Skeletal muscle satellite cell (primary cell): ENCODE measurements at regions not wholly inside any gene's neighbourhood (a gene's known extent, or its start where the extent isn't known, plus 50 kb on each side); places are given as distances from the start of the nearest gene placed in this dataset.

Experiments
- H3K27me3 ChIP-seq: 2 replicates; pipeline ENCODE4 v1.7.0; 2013; ENCODE audit warnings: low read length; ENCODE audit not compliant: control insufficient read depth, insufficient read depth
- H3K36me3 ChIP-seq: 2 replicates; pipeline ENCODE4 v1.7.0; 2013; ENCODE audit warnings: mild to moderate bottlenecking, control low read depth, low read length; ENCODE audit not compliant: insufficient read depth
- H3K4me1 ChIP-seq: 2 replicates; pipeline ENCODE4 v1.7.0; 2013; ENCODE audit warnings: low read length; ENCODE audit not compliant: control insufficient read depth, insufficient read depth
- H3K4me2 ChIP-seq: 2 replicates; pipeline ENCODE4 v1.7.0; 2013; ENCODE audit warnings: mild to moderate bottlenecking, low read length
- H3K4me3 ChIP-seq: 2 replicates; pipeline ENCODE4 v1.7.0; 2013; ENCODE audit warnings: low read length
- H3K9ac ChIP-seq: 2 replicates; pipeline ENCODE4 v1.7.0; 2013; ENCODE audit warnings: mild to moderate bottlenecking, low read depth, low read length, moderate library complexity
- H3K9me3 ChIP-seq: replicated peaks from 2 replicates; pipeline ENCODE4 v1.7.0; 2013; ENCODE audit warnings: mild to moderate bottlenecking, control low read depth, low read length

GRCh38 chr15:31275331-31276262 lies 51.0 kb upstream of the KLF13 start:
- H3K27me3 ChIP-seq = peaks cover 15% of the 10 kb centered on the region
- H3K4me1 ChIP-seq = peaks cover 17% of the 10 kb centered on the region
- H3K4me3 ChIP-seq = no peak overlapping the region

GRCh38 chr15:31276596-31277298 lies 49.9 kb upstream of the KLF13 start:
- Histone ChIP-seq H3K9ac (no peak overlapping the region), H3K4me2 (no peak overlapping the region), H3K27me3 (peaks cover 25% of the 10 kb centered on the region), H3K36me3 (no peaks in the 10 kb centered on the region), H3K4me1 (peaks cover 17% of the 10 kb centered on the region), H3K9me3 (no peaks in the 10 kb centered on the region), H3K4me3 (no peak overlapping the region)

More at GRCh38 chr15:31275331-31276262, 51.0 kb upstream of the KLF13 start:
- no peaks in the 10 kb centered on the region for H3K36me3 ChIP-seq
- H3K9ac ChIP-seq = no peak overlapping the region
- H3K4me2 ChIP-seq = no peak overlapping the region
- H3K9me3 ChIP-seq = no peaks in the 10 kb centered on the region
